Hematopoietic multipotent progenitor cell (in vitro differentiated cells): ENCODE measurements at regions not wholly inside any gene's neighbourhood (a gene's known extent, or its start where the extent isn't known, plus 50 kb on each side); places are given as distances from the start of the nearest gene placed in this dataset.

Source experiments
- DNase-seq, 3 donors: peaks; one replicate each; pipeline ENCODE4 v3.0.0-alpha.2; 2011 to 2015; ENCODE audit warnings: low read depth in 2 of 3, low spot score in 2 of 3

- no peak for DNase-seq
These were observed 520.0 kb upstream of the TCF4 start for GRCh38 chr18:56107821-56108477.

GRCh38 chr18:56100090-56100722 lies 512.2 kb upstream of the TCF4 start:
- DNase-seq = no peak

- DNase-seq = no peak
These were observed 509.6 kb upstream of the TCF4 start for GRCh38 chr18:56097621-56098020.

- DNase-seq = no peak
These were observed 508.9 kb upstream of the TCF4 start for GRCh38 chr18:56096861-56097260.

- no peak for DNase-seq
These were observed 501.7 kb upstream of the TCF4 start for GRCh38 chr18:56089612-56090258.

- no peak for DNase-seq
These were observed 498.8 kb upstream of the TCF4 start for GRCh38 chr18:56086786-56087185.

GRCh38 chr18:56086176-56086575 lies 498.2 kb upstream of the TCF4 start:
- DNase-seq = no peak

- no peak for DNase-seq
These were observed 497.6 kb upstream of the TCF4 start for GRCh38 chr18:56085551-56085950.

- DNase-seq = no peak
These were observed 495.7 kb upstream of the TCF4 start for GRCh38 chr18:56083523-56084287.

- DNase-seq = no peak
These were observed 495.1 kb upstream of the TCF4 start for GRCh38 chr18:56083097-56083521.

GRCh38 chr18:56076723-56077122 lies 488.7 kb upstream of the TCF4 start:
- no peak for DNase-seq

GRCh38 chr18:56068701-56069100 lies 480.7 kb upstream of the TCF4 start:
- DNase-seq = no peak

- DNase-seq = no peak
These were observed 480.1 kb upstream of the TCF4 start for GRCh38 chr18:56067969-56068671.

GRCh38 chr18:56067214-56067894 lies 479.4 kb upstream of the TCF4 start:
- DNase-seq = no peak

GRCh38 chr18:56066524-56067213 lies 478.7 kb upstream of the TCF4 start:
- no peak for DNase-seq

GRCh38 chr18:56065086-56065485 lies 477.1 kb upstream of the TCF4 start:
- no peak for DNase-seq

GRCh38 chr18:56062931-56063330 lies 474.9 kb upstream of the TCF4 start:
- no peak for DNase-seq

- DNase-seq = no peak
These were observed 473.1 kb upstream of the TCF4 start for GRCh38 chr18:56060967-56061541.

GRCh38 chr18:56052202-56052601 lies 464.2 kb upstream of the TCF4 start:
- DNase-seq = no peak
